ENCODE measurements at regions not wholly inside any gene's neighbourhood (a gene's known extent, or its start where the extent isn't known, plus 50 kb on each side); places are given as distances from the start of the nearest gene placed in this dataset.

DNA sequence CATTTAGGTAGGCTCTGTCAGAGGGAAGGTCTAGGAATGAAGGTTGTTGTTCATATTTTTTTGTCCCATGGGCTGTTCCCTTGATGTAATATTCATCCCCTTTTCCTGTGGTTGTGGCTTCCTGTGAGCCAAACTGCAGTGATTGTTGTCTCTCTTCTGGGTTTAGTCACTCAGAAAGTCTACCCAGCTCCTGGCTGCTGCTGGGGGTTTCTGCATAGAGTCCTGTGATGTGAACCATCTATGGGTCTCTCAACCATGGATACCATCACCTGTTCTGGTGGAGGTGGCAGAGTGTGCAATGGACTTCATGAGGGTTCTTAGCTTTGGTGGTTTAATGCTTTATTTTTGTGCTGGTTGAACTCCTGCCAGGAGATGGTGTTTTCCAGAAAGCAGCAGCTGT, 122.8 kb downstream of the ZC4H2 start:
- no peak overlapping the region for H3K4me2 ChIP-seq (ENCODE audit: low read depth, low read length, poor library complexity, severe bottlenecking)
- H3K9ac ChIP-seq (ENCODE audit: low read depth, low read length, poor library complexity, severe bottlenecking) = no peak overlapping the region
- no peaks in the 10 kb centered on the region for H4K20me1 ChIP-seq (ENCODE audit: insufficient read depth, low read length, poor library complexity, severe bottlenecking)
- H2AFZ ChIP-seq (ENCODE audit: low read length) = no peak overlapping the region
- H3K36me3 ChIP-seq (ENCODE audit: insufficient read depth, low read length) = no peaks in the 10 kb centered on the region
- no peaks in the 10 kb centered on the region for H3K79me2 ChIP-seq (ENCODE audit: insufficient read depth, low read length)
- H3K4me1 ChIP-seq (ENCODE audit: insufficient read depth, low read length, poor library complexity, severe bottlenecking) = peaks cover 18% of the 10 kb centered on the region
- no peaks in the 10 kb centered on the region for H3F3A ChIP-seq (ENCODE audit: low read depth)
- H3K4me3 ChIP-seq (ENCODE audit: low read length, poor library complexity, severe bottlenecking) = no peak overlapping the region
- peaks cover 3% of the 10 kb centered on the region; the same call in 1 of the 2 replicates for H3K9me3 ChIP-seq (ENCODE audit: insufficient read depth, low read depth, low read length)
- no peaks in the 10 kb centered on the region for H3K27me3 ChIP-seq (ENCODE audit: insufficient read depth, low read length, poor library complexity, severe bottlenecking)
- no peak for TF ChIP-seq EZH2phosphoT487 (IDR thresholded peaks at IDR 0.05; ENCODE audit: borderline replicate concordance)
- TF ChIP-seq CTCF (conservative IDR thresholded peaks at IDR 0.05; ENCODE audit: low read length) = no peak
- no peaks in the 10 kb centered on the region for H3K9me2 ChIP-seq (replicated peaks; ENCODE audit: low read depth, low read length)

DNA sequence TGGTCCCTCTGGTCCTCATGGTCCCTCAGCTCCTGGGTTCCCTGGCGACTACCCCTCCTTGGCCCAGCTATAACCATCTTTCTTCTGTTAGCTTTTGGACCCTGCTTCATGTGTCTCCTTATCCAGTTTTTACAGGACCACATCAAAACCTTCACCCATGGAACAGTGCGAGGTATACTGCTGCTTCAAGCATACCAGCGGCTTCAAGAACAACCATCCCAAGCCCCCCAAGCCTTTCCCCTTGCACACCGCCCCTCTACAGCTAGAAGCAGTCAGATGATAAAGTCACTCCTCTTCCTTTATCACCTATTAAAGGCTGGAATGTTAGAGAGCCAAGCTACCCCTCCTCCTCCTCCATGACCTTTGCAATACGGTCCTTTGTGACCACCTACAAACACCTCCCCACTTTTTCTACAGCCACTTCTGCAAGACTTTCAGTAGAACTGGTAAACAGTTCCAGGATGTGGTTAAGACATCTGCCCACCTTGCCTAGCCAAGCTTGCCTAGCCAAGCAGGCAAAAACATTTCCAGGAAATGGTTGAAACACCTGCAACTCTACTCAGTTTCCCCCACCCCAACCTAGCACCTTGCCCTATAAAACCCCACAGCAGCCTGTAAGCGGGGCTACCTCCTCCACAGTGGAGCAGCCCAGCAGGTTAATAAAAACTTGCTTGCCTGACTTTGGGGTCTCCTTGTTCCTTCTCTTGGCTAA, 125.7 kb downstream of the ZC4H2 start:
- no peak overlapping the region for H3K9ac ChIP-seq (ENCODE audit: low read depth, low read length, poor library complexity, severe bottlenecking)
- H3K4me3 ChIP-seq (ENCODE audit: low read length, poor library complexity, severe bottlenecking) = peak overlapping the region; percentile 38
- H3K36me3 ChIP-seq (ENCODE audit: insufficient read depth, low read length) = no peaks in the 10 kb centered on the region
- H3K79me2 ChIP-seq (ENCODE audit: insufficient read depth, low read length) = no peaks in the 10 kb centered on the region
- H3K9me2 ChIP-seq (replicated peaks; ENCODE audit: low read depth, low read length) = no peaks in the 10 kb centered on the region
- H3K4me1 ChIP-seq (ENCODE audit: insufficient read depth, low read length, poor library complexity, severe bottlenecking) = peaks cover 18% of the 10 kb centered on the region
- TF ChIP-seq EZH2phosphoT487 (IDR thresholded peaks at IDR 0.05; ENCODE audit: borderline replicate concordance) (no peak), CTCF (conservative IDR thresholded peaks at IDR 0.05; ENCODE audit: low read length) (no peak)
- no peaks in the 10 kb centered on the region for H3K27me3 ChIP-seq (ENCODE audit: insufficient read depth, low read length, poor library complexity, severe bottlenecking)
- no peak overlapping the region for H2AFZ ChIP-seq (ENCODE audit: low read length)
- H3F3A ChIP-seq (ENCODE audit: low read depth) = no peaks in the 10 kb centered on the region
- peak overlapping the region; percentile 46 for H3K4me2 ChIP-seq (ENCODE audit: low read depth, low read length, poor library complexity, severe bottlenecking)
- no peaks in the 10 kb centered on the region for H4K20me1 ChIP-seq (ENCODE audit: insufficient read depth, low read length, poor library complexity, severe bottlenecking)
- H3K9me3 ChIP-seq (ENCODE audit: insufficient read depth, low read depth, low read length) = peaks cover 3% of the 10 kb centered on the region; the same call in 1 of the 2 replicates

GRCh38 chrX:64843224-64843623, 133.0 kb downstream of the ZC4H2 start:
- Histone ChIP-seq H3K4me1 (ENCODE audit: insufficient read depth, low read length, poor library complexity, severe bottlenecking) (peaks cover 27% of the 10 kb centered on the region), H3K36me3 (ENCODE audit: insufficient read depth, low read length) (no peaks in the 10 kb centered on the region), H3F3A (ENCODE audit: low read depth) (no peaks in the 10 kb centered on the region), H3K9me3 (ENCODE audit: insufficient read depth, low read depth, low read length) (no peaks in the 10 kb centered on the region), H3K79me2 (ENCODE audit: insufficient read depth, low read length) (no peaks in the 10 kb centered on the region), H3K27me3 (ENCODE audit: insufficient read depth, low read length, poor library complexity, severe bottlenecking) (no peaks in the 10 kb centered on the region), H3K4me2 (ENCODE audit: low read depth, low read length, poor library complexity, severe bottlenecking) (peak overlapping the region; percentile 70), H3K4me3 (ENCODE audit: low read length, poor library complexity, severe bottlenecking) (peak overlapping the region; percentile 57), H3K9me2 (replicated peaks; ENCODE audit: low read depth, low read length) (no peaks in the 10 kb centered on the region), H3K9ac (ENCODE audit: low read depth, low read length, poor library complexity, severe bottlenecking) (peak overlapping the region; percentile 56), H4K20me1 (ENCODE audit: insufficient read depth, low read length, poor library complexity, severe bottlenecking) (no peaks in the 10 kb centered on the region), H2AFZ (ENCODE audit: low read length) (no peak overlapping the region)
- TF ChIP-seq EZH2phosphoT487 (IDR thresholded peaks at IDR 0.05; ENCODE audit: borderline replicate concordance) (no peak), CTCF (conservative IDR thresholded peaks at IDR 0.05; ENCODE audit: low read length) (no peak)

Data from Loucy (cell line).